ENCODE measurements at regions not wholly inside any gene's neighbourhood (a gene's known extent, or its start where the extent isn't known, plus 50 kb on each side); places are given as distances from the start of the nearest gene placed in this dataset.

DNA sequence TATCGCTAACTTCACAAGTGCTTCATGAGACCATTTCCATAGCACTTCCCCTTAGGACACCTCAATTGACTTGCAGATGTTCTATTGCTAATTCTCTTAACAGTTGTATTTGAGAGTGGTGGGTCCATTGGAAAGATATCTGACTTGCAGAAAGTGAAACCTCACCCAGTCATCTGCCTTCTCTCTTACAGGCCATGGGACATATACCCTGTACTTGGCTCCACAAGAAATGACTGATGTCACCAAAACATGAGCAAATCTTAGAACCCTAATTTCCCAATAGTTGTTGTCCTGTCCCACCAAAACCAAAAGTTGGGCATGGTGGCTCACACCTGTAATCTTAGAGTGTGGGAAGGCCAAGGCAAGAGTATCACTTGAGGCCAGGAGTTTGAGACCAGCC, 101.9 kb upstream of the MAML3 start:
- TF ChIP-seq, protein P1, sequence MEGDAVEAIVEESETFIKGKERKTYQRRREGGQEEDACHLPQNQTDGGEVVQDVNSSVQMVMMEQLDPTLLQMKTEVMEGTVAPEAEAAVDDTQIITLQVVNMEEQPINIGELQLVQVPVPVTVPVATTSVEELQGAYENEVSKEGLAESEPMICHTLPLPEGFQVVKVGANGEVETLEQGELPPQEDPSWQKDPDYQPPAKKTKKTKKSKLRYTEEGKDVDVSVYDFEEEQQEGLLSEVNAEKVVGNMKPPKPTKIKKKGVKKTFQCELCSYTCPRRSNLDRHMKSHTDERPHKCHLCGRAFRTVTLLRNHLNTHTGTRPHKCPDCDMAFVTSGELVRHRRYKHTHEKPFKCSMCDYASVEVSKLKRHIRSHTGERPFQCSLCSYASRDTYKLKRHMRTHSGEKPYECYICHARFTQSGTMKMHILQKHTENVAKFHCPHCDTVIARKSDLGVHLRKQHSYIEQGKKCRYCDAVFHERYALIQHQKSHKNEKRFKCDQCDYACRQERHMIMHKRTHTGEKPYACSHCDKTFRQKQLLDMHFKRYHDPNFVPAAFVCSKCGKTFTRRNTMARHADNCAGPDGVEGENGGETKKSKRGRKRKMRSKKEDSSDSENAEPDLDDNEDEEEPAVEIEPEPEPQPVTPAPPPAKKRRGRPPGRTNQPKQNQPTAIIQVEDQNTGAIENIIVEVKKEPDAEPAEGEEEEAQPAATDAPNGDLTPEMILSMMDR (IDR thresholded peaks at IDR 0.05), result no peak
- TF ChIP-seq POLR2A (IDR thresholded peaks at IDR 0.05), result no peak
